Neural crest cell (in vitro differentiated cells): ENCODE measurements at regions not wholly inside any gene's neighbourhood (a gene's known extent, or its start where the extent isn't known, plus 50 kb on each side); places are given as distances from the start of the nearest gene placed in this dataset.

Experiments used
- DNase-seq: peaks from one replicate; pipeline ENCODE4 v3.0.0; 2021; ENCODE audit warnings: low read depth, mixed read lengths, low spot score
- H3K27ac Mint-ChIP-seq: one replicate; pipeline ENCODE4 v1.8.0; 2021; ENCODE audit warnings: mild to moderate bottlenecking, mixed read lengths; ENCODE audit not compliant: unreplicated experiment
- H3K27me3 Mint-ChIP-seq: 2 replicates; pipeline ENCODE4 v1.8.0; 2021; ENCODE audit warnings: low read depth, mild to moderate bottlenecking, mixed read lengths
- H3K36me3 Mint-ChIP-seq: 2 replicates; pipeline ENCODE4 v1.8.0; 2021; ENCODE audit warnings: low read depth, mild to moderate bottlenecking, mixed read lengths
- H3K4me1 Mint-ChIP-seq: 2 replicates; pipeline ENCODE4 v1.8.0; 2021; ENCODE audit warnings: mixed read lengths
- H3K4me3 Mint-ChIP-seq: one replicate; pipeline ENCODE4 v1.8.0; 2021; ENCODE audit warnings: mild to moderate bottlenecking, mixed read lengths
- H3K9me3 Mint-ChIP-seq: 2 replicates; pipeline ENCODE4 v1.8.0; 2021; ENCODE audit warnings: mixed read lengths
- TF ChIP-seq, protein P1 (sequence below): fragments of 200-600 bp; sonication (generic); conservative IDR thresholded peaks from 2 replicates; pipeline ENCODE4 v1.5.0; 2021; ENCODE audit warnings: antibody characterized with exemption, mild to moderate bottlenecking

DNA sequence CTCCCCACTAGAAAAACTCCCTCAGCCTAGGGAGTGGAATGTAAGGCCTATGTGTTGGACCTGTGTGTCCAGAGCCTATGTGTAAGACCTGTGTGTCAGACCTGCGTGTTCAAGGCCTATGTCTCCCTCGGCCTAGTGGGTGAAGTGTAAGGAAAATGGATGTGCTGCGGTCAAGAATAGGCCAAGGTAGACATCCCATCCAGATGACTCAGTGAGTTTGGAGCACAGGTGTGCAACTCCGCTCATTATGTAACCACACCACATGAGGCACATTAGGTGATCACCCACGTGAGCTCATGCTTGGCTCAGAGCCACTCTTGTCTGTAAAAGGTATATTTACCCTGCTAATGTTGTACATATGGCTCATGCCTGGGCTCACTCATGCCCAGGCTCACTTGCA lies 565.3 kb upstream of the CRIM1 start:
- no peak for DNase-seq
- H3K4me1 Mint-ChIP-seq = peaks cover 25% of the 10 kb centered on the region
- H3K36me3 Mint-ChIP-seq = no peaks in the 10 kb centered on the region
- H3K27me3 Mint-ChIP-seq = no peaks in the 10 kb centered on the region
- peaks cover 5% of the 10 kb centered on the region for H3K9me3 Mint-ChIP-seq
- TF ChIP-seq, protein P1, sequence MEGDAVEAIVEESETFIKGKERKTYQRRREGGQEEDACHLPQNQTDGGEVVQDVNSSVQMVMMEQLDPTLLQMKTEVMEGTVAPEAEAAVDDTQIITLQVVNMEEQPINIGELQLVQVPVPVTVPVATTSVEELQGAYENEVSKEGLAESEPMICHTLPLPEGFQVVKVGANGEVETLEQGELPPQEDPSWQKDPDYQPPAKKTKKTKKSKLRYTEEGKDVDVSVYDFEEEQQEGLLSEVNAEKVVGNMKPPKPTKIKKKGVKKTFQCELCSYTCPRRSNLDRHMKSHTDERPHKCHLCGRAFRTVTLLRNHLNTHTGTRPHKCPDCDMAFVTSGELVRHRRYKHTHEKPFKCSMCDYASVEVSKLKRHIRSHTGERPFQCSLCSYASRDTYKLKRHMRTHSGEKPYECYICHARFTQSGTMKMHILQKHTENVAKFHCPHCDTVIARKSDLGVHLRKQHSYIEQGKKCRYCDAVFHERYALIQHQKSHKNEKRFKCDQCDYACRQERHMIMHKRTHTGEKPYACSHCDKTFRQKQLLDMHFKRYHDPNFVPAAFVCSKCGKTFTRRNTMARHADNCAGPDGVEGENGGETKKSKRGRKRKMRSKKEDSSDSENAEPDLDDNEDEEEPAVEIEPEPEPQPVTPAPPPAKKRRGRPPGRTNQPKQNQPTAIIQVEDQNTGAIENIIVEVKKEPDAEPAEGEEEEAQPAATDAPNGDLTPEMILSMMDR = no peak
- no peak overlapping the region for H3K27ac Mint-ChIP-seq
- no peak overlapping the region for H3K4me3 Mint-ChIP-seq

DNA sequence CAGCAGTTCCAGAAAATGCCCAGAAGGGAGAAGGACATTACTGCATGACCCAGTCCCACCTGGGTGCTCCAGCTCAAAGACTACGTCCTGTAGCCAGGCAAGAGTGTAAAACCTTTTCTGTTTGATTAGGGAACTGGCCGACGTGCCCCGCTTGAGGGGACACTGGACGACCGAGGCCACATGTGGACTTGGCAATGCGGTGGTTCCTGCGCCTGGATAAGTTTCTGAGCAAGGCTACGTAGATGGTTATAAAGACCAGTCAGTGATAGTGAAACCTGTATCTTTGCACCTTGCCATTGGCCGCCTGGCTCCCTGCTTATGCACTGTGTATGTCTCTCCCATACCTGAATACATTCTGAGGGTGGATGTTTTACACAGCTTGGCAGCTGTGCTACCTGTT lies 567.0 kb upstream of the CRIM1 start:
- Mint-ChIP-seq H3K27ac (no peak overlapping the region), H3K36me3 (no peaks in the 10 kb centered on the region), H3K27me3 (no peaks in the 10 kb centered on the region), H3K4me1 (peaks cover 15% of the 10 kb centered on the region), H3K9me3 (peaks cover 5% of the 10 kb centered on the region), H3K4me3 (no peak overlapping the region)
- DNase-seq = no peak
- TF ChIP-seq, protein P1 = no peak

DNA sequence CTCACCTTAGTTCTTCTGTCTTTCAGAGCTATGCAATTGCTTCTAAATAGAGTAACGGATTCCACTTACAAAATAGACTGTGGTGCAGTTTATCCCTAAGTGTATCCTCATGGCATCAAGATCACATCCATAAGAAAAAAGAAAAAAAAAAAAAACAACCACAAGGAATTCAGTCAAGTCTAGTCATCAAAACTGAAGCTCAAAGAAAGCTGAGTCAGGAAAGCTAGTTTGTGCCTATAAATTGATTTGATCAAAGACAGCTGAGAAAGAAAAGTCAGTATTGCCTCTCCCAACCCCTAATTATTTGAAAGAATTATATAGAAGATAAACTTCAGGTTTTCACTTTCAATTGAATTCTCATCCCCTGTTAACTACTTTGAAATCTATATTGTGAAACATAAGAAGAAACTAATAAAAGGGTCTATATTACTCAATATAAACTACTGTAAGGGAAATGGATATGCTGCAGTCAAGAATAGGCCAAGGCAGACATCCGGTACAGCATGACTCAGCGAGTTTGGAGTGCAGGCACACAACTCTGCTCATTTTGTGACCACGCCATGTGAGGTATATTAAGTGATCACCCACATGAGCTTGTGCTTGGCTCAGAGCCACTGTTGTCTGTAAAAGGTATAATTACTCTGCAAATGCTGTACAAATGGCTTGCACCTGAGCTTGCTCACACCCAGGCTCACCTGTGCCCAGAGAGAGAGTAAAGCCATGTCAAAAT lies 568.1 kb upstream of the CRIM1 start:
- TF ChIP-seq, protein P1 = no peak
- no peaks in the 10 kb centered on the region for H3K36me3 Mint-ChIP-seq
- H3K27me3 Mint-ChIP-seq = no peaks in the 10 kb centered on the region
- peaks cover 4% of the 10 kb centered on the region for H3K4me1 Mint-ChIP-seq
- peaks cover 8% of the 10 kb centered on the region for H3K9me3 Mint-ChIP-seq
- no peak overlapping the region for H3K27ac Mint-ChIP-seq
- no peak overlapping the region for H3K4me3 Mint-ChIP-seq
- no peak for DNase-seq

DNA sequence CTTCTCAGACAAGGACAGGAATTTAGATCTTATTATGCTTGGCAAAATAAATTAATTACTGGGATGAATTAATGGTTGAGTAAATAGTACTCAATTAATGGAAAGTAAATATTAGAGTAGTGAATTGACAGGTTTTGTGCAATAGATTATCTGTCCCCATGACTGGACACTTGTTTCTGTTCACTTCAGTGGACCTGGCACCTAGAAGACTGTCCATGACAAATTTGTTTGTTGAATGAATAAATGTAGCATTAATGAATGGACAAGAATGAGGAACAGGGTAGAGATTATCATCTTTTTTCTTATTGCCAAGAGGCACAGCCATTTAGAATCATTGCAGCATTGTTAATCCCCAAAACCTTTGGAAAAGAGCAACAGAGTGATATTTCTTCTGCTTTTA lies 570.0 kb upstream of the CRIM1 start:
- TF ChIP-seq, protein P1 = no peak
- H3K9me3 Mint-ChIP-seq = peaks cover 9% of the 10 kb centered on the region
- H3K27ac Mint-ChIP-seq = no peak overlapping the region
- peaks cover 3% of the 10 kb centered on the region for H3K36me3 Mint-ChIP-seq
- H3K4me3 Mint-ChIP-seq = no peak overlapping the region
- H3K4me1 Mint-ChIP-seq = no peaks in the 10 kb centered on the region
- H3K27me3 Mint-ChIP-seq = no peaks in the 10 kb centered on the region
- DNase-seq = no peak

DNA sequence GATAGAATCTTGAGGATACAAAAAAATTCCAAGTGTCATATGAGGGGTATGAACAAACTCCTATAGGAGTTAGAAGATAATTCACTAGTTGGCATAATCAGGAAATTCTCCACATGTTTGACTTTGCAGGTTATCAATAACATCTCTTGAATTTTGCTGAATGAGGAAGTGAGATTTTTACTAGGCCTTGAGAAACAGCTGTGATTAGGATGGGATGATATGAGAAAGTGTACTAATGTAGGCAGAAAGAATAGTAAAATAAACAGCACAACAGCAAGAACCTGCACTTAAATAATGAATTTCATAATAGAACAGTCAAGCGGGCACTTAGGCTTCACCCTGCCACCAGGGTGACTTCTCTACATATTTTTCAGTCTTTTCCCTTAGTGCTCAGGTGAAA lies 570.8 kb upstream of the CRIM1 start:
- H3K4me3 Mint-ChIP-seq = no peak overlapping the region
- no peaks in the 10 kb centered on the region for H3K27me3 Mint-ChIP-seq
- TF ChIP-seq, protein P1 = no peak
- H3K4me1 Mint-ChIP-seq = no peaks in the 10 kb centered on the region
- H3K36me3 Mint-ChIP-seq = peaks cover 3% of the 10 kb centered on the region
- no peak for DNase-seq
- no peak overlapping the region for H3K27ac Mint-ChIP-seq
- H3K9me3 Mint-ChIP-seq = peaks cover 14% of the 10 kb centered on the region
